Activated T-cell treated with anti-CD3 and anti-CD28 coated beads, Interleukin-2, amount 50 U/mL, for 72 hours (primary cell): ENCODE measurements at regions not wholly inside any gene's neighbourhood (a gene's known extent, or its start where the extent isn't known, plus 50 kb on each side); places are given as distances from the start of the nearest gene placed in this dataset.

Experiments used
- ATAC-seq, 2 donors: fragments of 150-1000 bp; cut with Tn5 transposase; replicated peaks in 1 of 2; 2 replicates each; pipeline ENCODE4 v1.10.0; 2021; ENCODE audit warnings: moderate library complexity in 2 of 2, mild to moderate bottlenecking in 1 of 2
- DNase-seq, 2 donors: peaks; one replicate each; pipeline ENCODE4 v3.0.0; 2021 to 2022; ENCODE audit warnings: mixed read lengths in 1 of 2
- H3K27ac Mint-ChIP-seq: one replicate; pipeline ENCODE4 v1.8.0; 2022; ENCODE audit warnings: mild to moderate bottlenecking, moderate library complexity, mixed read lengths
- H3K27me3 Mint-ChIP-seq: one replicate; pipeline ENCODE4 v1.8.0; 2022; ENCODE audit warnings: low read depth, mixed read lengths
- H3K36me3 Mint-ChIP-seq, 2 donors: one replicate each; pipeline ENCODE4 v1.8.0; 2022; ENCODE audit warnings: mixed read lengths in 2 of 2, mild to moderate bottlenecking in 1 of 2; ENCODE audit not compliant: insufficient read depth in 2 of 2
- H3K4me1 Mint-ChIP-seq: one replicate; pipeline ENCODE4 v1.8.0; 2022; ENCODE audit warnings: low read depth, mixed read lengths
- H3K4me3 Mint-ChIP-seq, 2 donors: one replicate each; pipeline ENCODE4 v1.8.0; 2022; ENCODE audit warnings: mild to moderate bottlenecking in 2 of 2, mixed read lengths in 2 of 2, moderate library complexity in 2 of 2
- H3K9me3 Mint-ChIP-seq, 2 donors: one replicate each; pipeline ENCODE4 v1.8.0; 2022; ENCODE audit warnings: mixed read lengths in 2 of 2

- Mint-ChIP-seq H3K36me3 (no peaks in the 10 kb centered on the region), H3K27me3 (peaks cover 43% of the 10 kb centered on the region), H3K4me1 (peaks cover 16% of the 10 kb centered on the region), H3K4me3 (peak overlapping the region in 1 of 2 donors; percentile 29), H3K9me3 (no peaks in the 10 kb centered on the region), H3K27ac (no peak overlapping the region)
- ATAC-seq (peak; percentile 64 to 71), DNase-seq (peak; percentile 67)
These were observed 441.7 kb upstream of the RASGEF1B start for GRCh38 chr4:81913427-81913879.

DNA sequence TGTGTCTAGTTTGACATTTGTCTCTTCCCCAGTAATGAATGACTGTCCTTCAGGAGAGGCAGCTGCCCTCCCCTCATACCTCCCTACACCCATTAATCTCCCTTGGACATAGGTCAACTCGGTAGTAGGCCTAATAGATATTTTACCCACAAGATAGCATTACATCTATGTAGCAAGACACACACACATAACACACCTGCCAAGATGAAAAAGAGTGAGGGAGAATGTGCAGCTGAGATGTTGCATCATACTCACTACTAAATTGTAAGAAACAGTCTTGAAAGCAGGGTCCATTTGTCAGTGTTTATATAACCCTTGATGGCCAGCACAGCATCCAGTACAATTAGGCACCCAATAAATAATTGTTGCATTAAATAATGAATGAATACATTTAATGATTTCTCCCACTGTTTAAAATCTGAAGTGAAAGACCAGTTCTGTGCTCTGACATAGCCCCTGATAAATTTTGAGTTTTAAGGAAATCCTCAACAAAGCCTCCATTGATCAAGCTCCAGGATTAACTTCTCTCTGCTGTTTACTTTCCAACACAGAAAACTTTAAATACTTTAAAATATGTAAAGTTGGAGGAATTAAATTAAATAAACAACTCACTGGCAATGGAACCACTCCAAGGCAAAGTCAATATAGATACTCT lies 440.8 kb upstream of the RASGEF1B start:
- H3K27me3 Mint-ChIP-seq, result peaks cover 53% of the 10 kb centered on the region
- H3K36me3 Mint-ChIP-seq, result no peaks in the 10 kb centered on the region
- no peaks in the 10 kb centered on the region for H3K9me3 Mint-ChIP-seq
- ATAC-seq (no peak), DNase-seq (no peak)
- peaks cover 16% of the 10 kb centered on the region for H3K4me1 Mint-ChIP-seq
- no peak overlapping the region for H3K27ac Mint-ChIP-seq
- H3K4me3 Mint-ChIP-seq, result no peak overlapping the region

- Mint-ChIP-seq H3K27ac (no peak overlapping the region), H3K4me3 (no peak overlapping the region), H3K27me3 (peaks cover 37% of the 10 kb centered on the region), H3K9me3 (no peaks in the 10 kb centered on the region), H3K36me3 (no peaks in the 10 kb centered on the region), H3K4me1 (peaks cover 7% of the 10 kb centered on the region)
- no peak for ATAC-seq
- DNase-seq, result no peak
These were observed 435.2 kb upstream of the RASGEF1B start for GRCh38 chr4:81906905-81907304.

DNA sequence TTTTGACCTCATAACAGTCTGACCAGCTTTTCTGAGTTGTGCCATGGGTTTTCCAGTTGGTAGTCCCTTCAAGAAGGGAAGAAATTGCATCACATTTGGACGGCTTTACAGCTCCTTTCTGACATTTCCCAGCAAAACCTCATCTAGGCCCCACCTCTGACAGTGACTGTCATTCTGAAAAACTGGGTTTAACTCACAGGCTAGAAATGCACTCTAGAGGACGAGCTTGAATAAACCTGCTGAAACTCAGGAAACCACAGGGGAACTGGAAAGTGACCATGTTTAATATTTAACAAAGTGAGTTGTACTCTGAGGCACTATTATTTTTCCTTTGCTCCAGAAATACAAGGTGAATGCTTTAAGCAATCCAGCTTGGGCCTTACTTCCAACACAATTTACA lies 434.3 kb upstream of the RASGEF1B start:
- Mint-ChIP-seq H3K27me3 (peaks cover 37% of the 10 kb centered on the region), H3K36me3 (no peaks in the 10 kb centered on the region), H3K4me3 (peak overlapping the region in 1 of 2 donors; percentile 23), H3K27ac (no peak overlapping the region), H3K9me3 (no peaks in the 10 kb centered on the region), H3K4me1 (peaks cover 7% of the 10 kb centered on the region)
- ATAC-seq (peak; percentile 80 to 92), DNase-seq (peak in 1 of 2 donors; percentile 9)

DNA sequence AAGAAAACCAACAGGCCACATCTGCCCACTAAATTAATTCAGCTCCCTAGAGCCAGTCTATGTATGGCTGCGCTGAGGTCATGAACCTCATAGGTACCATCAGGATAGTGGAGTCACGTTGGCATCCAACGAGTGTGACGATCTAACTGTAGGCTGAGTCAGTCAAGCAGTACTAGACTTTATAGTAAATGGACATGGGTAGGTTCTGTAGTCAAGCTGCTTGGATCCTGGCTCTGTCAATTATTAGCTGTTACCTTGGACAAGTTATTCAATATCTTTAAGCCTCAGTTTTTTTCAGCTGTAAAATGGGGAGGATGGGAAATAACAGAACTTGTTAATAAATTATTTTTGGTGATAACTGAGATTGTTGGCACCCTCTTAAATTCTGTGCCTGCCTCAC lies 432.4 kb upstream of the RASGEF1B start:
- H3K36me3 Mint-ChIP-seq, result no peaks in the 10 kb centered on the region
- no peak for ATAC-seq
- DNase-seq, result no peak
- peaks cover 29% of the 10 kb centered on the region for H3K27me3 Mint-ChIP-seq
- H3K4me3 Mint-ChIP-seq, result no peak overlapping the region
- H3K27ac Mint-ChIP-seq, result no peak overlapping the region
- peaks cover 7% of the 10 kb centered on the region for H3K4me1 Mint-ChIP-seq
- no peaks in the 10 kb centered on the region for H3K9me3 Mint-ChIP-seq

GRCh38 chr4:81903212-81903611 lies 431.5 kb upstream of the RASGEF1B start:
- Mint-ChIP-seq H3K27me3 (peaks cover 20% of the 10 kb centered on the region), H3K36me3 (no peaks in the 10 kb centered on the region), H3K27ac (no peak overlapping the region), H3K9me3 (no peaks in the 10 kb centered on the region), H3K4me1 (peaks cover 14% of the 10 kb centered on the region), H3K4me3 (no peak overlapping the region)
- DNase-seq, result no peak
- no peak for ATAC-seq

DNA sequence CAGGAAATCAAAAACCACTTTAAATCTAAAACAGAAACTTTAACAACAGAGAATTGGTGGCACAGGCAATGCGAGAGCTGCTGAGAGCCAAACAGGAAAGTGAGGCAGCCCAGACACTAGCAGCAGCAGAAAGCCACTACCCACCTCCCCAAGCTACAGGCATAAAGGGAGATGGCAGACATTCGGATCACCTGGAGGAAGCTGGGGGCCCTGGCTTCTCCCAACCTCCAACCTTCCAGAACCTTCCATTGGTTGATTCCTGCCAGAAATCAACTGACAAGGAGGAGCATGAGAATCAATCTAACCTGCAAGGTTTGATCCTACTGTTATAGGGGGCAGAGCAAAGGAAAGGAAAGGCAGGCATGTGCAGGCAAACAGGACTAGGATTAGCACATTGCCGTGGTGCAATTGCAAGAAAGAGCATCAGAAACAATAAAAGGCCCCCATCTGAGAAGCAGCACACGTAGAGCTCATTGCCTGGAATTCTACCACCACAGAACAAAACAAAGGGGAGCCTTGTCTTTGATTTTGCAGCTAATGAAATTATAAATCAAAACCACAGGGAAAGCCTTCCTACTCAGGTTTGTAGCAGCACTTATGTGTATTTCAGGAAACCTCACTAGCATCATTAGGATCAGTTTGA lies 427.3 kb upstream of the RASGEF1B start:
- ATAC-seq (no peak), DNase-seq (no peak)
- H3K36me3 Mint-ChIP-seq, result no peaks in the 10 kb centered on the region
- no peak overlapping the region for H3K4me3 Mint-ChIP-seq
- H3K4me1 Mint-ChIP-seq, result peaks cover 7% of the 10 kb centered on the region
- peaks cover 9% of the 10 kb centered on the region for H3K27me3 Mint-ChIP-seq
- H3K27ac Mint-ChIP-seq, result no peak overlapping the region
- no peaks in the 10 kb centered on the region for H3K9me3 Mint-ChIP-seq

DNA sequence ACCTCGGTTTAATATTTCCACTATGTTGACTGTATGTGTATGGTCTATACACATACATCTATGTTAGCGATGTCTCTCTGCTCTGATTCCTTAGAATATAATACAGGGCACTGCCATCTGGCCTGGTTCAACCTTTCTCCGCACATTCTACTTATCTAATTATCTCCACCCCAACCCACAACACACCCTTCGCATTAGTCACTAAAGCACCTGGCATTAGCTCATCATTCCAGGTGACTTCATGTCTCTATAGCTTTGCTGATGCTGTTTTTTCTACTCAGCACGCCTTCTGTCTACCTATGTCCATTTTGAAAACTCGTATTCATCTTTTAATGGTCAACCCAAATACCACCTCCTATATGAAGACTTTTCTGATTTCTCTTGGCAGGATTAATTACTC lies 425.2 kb upstream of the RASGEF1B start:
- H3K9me3 Mint-ChIP-seq, result no peaks in the 10 kb centered on the region
- H3K4me1 Mint-ChIP-seq, result peaks cover 7% of the 10 kb centered on the region

DNA sequence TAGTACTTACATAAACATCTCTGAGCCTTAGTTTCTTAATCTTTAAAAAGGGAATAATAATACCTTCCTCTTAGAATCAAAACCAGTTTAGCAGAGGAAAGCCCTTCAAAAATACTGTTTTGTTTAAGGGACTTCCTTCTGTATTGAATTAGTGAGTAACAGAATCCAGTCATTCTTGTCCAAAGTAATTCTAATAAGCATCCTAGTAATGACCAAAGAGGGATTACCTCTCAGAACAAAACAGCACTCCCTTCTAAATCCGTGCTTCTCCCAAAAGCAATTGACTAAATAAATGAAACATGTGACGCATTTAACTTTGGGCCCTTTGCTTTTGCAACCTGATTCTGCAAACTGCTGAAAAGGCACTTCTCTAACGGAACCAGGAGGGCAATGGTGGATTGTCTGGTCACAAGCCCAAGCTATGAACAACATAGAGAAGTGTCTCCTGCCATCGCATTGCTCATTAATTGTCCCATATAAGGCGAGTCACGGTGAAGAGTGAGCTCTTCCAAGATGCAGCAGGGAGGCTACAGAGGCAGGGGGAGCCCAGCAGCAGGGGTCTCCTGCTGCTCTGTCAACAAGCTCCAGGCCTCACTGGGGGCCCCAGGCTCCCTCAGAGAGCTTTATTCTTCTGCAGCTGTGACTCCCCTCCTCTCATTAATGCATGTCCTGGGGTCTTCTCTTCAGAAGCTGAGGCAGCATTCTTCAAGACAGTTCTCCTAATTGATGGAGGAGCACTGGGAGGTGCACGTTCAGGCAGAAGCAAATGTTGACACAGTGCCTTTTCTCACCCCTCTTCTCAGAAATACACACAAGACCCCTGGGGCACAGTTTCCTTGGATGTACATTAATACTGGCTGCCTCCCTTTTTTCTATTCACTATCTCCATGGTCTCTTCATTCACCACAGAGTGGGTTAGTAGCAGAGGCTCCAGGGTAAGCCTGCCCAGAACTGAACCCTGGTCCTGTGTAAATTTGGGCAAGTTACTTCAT lies 419.6 kb upstream of the RASGEF1B start:
- H3K9me3 Mint-ChIP-seq, result no peaks in the 10 kb centered on the region
- ATAC-seq (no peak), DNase-seq (no peak)
- H3K36me3 Mint-ChIP-seq, result no peaks in the 10 kb centered on the region
- no peaks in the 10 kb centered on the region for H3K4me1 Mint-ChIP-seq
- H3K27ac Mint-ChIP-seq, result no peak overlapping the region
- H3K27me3 Mint-ChIP-seq, result peaks cover 17% of the 10 kb centered on the region
- H3K4me3 Mint-ChIP-seq, result no peak overlapping the region

More for the DNA sequence above, 425.2 kb upstream of the RASGEF1B start:
- H3K36me3 Mint-ChIP-seq, result no peaks in the 10 kb centered on the region
- ATAC-seq (no peak), DNase-seq (no peak)
- H3K4me3 Mint-ChIP-seq, result no peak overlapping the region
- peaks cover 5% of the 10 kb centered on the region for H3K27me3 Mint-ChIP-seq
- no peak overlapping the region for H3K27ac Mint-ChIP-seq

DNA sequence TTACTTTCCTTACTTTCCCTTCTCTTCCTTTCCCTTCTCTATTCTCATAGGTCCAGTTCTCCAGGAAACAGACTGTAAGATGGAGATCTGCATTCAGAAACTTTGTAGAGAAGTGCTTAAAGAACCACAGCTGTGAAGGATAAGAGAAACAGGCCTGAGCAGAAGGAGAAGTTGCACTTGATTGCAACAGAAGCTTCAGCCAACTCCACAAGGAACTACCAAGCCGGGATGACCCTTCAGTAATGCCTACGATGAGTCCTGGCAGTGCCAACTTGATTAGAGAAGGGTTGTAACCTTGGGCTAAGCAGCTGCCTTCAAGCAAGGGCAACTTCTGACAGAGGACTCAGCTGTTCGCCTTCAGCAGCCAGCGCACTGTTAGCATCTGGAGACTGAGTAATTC lies 413.3 kb upstream of the RASGEF1B start:
- Mint-ChIP-seq H3K36me3 (no peaks in the 10 kb centered on the region), H3K27me3 (peaks cover 21% of the 10 kb centered on the region), H3K27ac (no peak overlapping the region), H3K4me1 (no peaks in the 10 kb centered on the region), H3K4me3 (no peak overlapping the region), H3K9me3 (no peaks in the 10 kb centered on the region)
- ATAC-seq (no peak), DNase-seq (no peak)

GRCh38 chr4:81883530-81884450 lies 412.1 kb upstream of the RASGEF1B start:
- DNase-seq (no peak), ATAC-seq (no peak)
- Mint-ChIP-seq H3K27ac (no peak overlapping the region), H3K9me3 (no peaks in the 10 kb centered on the region), H3K4me3 (no peak overlapping the region), H3K4me1 (no peaks in the 10 kb centered on the region), H3K27me3 (peaks cover 21% of the 10 kb centered on the region), H3K36me3 (no peaks in the 10 kb centered on the region)

DNA sequence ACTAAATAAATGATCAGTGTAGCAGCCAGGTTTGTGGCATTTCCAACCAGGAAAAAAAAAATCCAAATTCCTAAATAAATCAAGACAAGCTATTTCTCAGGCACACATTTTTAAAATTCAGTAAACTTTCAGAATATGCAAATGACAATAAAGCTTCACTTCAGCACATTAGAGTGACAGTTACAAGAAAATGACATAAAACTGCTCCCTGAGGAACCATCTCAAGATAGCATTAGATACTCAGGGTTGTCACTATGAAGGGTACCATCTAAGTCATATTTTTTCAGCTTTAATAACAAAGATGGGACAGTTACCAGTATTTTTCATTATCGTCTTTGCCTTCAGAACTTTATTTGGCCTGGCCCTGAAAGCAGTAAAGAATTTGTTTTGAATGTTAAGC lies 411.3 kb upstream of the RASGEF1B start:
- H3K27ac Mint-ChIP-seq, result no peak overlapping the region

More for the DNA sequence above, 411.3 kb upstream of the RASGEF1B start:
- Mint-ChIP-seq H3K4me3 (no peak overlapping the region), H3K9me3 (no peaks in the 10 kb centered on the region), H3K27me3 (peaks cover 26% of the 10 kb centered on the region), H3K36me3 (no peaks in the 10 kb centered on the region), H3K4me1 (no peaks in the 10 kb centered on the region)
- no peak for ATAC-seq
- DNase-seq, result no peak
